Pulmonary artery endothelial cell (primary cell): ENCODE measurements at regions not wholly inside any gene's neighbourhood (a gene's known extent, or its start where the extent isn't known, plus 50 kb on each side); places are given as distances from the start of the nearest gene placed in this dataset.

Experiments
- DNase-seq: peaks from one replicate; pipeline ENCODE4 v3.0.0-alpha.2; 2011; ENCODE audit warnings: low read depth, low spot score

- DNase-seq = no peak
These were observed 203.9 kb upstream of the BLID start for GRCh38 chr11:122319691-122320620.

GRCh38 chr11:122319085-122319484 lies 203.1 kb upstream of the BLID start:
- DNase-seq = no peak

- no peak for DNase-seq
These were observed 201.3 kb upstream of the BLID start for GRCh38 chr11:122317305-122317704.

GRCh38 chr11:122313581-122313980 lies 197.6 kb upstream of the BLID start:
- no peak for DNase-seq

GRCh38 chr11:122311216-122311755 lies 195.3 kb upstream of the BLID start:
- DNase-seq = no peak

GRCh38 chr11:122310766-122311165 lies 194.8 kb upstream of the BLID start:
- no peak for DNase-seq

- no peak for DNase-seq
These were observed 193.4 kb upstream of the BLID start for GRCh38 chr11:122309262-122309925.

- DNase-seq = no peak
These were observed 192.2 kb upstream of the BLID start for GRCh38 chr11:122308226-122308625.

GRCh38 chr11:122307476-122308035 lies 191.5 kb upstream of the BLID start:
- DNase-seq = no peak

- DNase-seq = no peak
These were observed 190.9 kb upstream of the BLID start for GRCh38 chr11:122306831-122307391.

GRCh38 chr11:122305426-122306320 lies 189.7 kb upstream of the BLID start:
- DNase-seq = no peak

GRCh38 chr11:122304973-122305372 lies 189.0 kb upstream of the BLID start:
- no peak for DNase-seq

- DNase-seq = no peak
These were observed 188.3 kb upstream of the BLID start for GRCh38 chr11:122304306-122304705.

- no peak for DNase-seq
These were observed 178.0 kb upstream of the BLID start for GRCh38 chr11:122294041-122294440.

- no peak for DNase-seq
These were observed 177.4 kb upstream of the BLID start for GRCh38 chr11:122293296-122294023.

GRCh38 chr11:122287401-122287800 lies 171.4 kb upstream of the BLID start:
- no peak for DNase-seq

GRCh38 chr11:122285070-122285988 lies 169.3 kb upstream of the BLID start:
- no peak for DNase-seq

- no peak for DNase-seq
These were observed 164.9 kb upstream of the BLID start for GRCh38 chr11:122280870-122281269.

- no peak for DNase-seq
These were observed 163.2 kb upstream of the BLID start for GRCh38 chr11:122279194-122279593.
